ENCODE measurements at regions not wholly inside any gene's neighbourhood (a gene's known extent, or its start where the extent isn't known, plus 50 kb on each side); places are given as distances from the start of the nearest gene placed in this dataset.

- TF ChIP-seq CTCF (IDR thresholded peaks at IDR 0.05) (no peak), EZH2phosphoT487 (IDR thresholded peaks at IDR 0.05) (no peak)
Observed at GRCh38 chr16:82440336-82440735, 186.4 kb upstream of the CDH13 start.

Data from neural progenitor cell (in vitro differentiated cells).